Erythroblast (primary cell): ENCODE measurements at regions not wholly inside any gene's neighbourhood (a gene's known extent, or its start where the extent isn't known, plus 50 kb on each side); places are given as distances from the start of the nearest gene placed in this dataset.

Source experiments
- GATA1 ChIP-seq: IDR thresholded peaks from 2 replicates; pipeline ENCODE4 v1.6.1; 2011; ENCODE audit warnings: low read depth, mild to moderate bottlenecking, control low read depth, low read length, moderate library complexity
- POLR2A ChIP-seq: IDR thresholded peaks from 2 replicates; pipeline ENCODE4 v1.6.1; 2011; ENCODE audit warnings: mild to moderate bottlenecking, low read length

- no peak for TF ChIP-seq POLR2A
- no peak for TF ChIP-seq GATA1
Measured at GRCh38 chr14:59130462-59130861, 58.0 kb upstream of the DAAM1 start.
